ENCODE measurements at regions not wholly inside any gene's neighbourhood (a gene's known extent, or its start where the extent isn't known, plus 50 kb on each side); places are given as distances from the start of the nearest gene placed in this dataset.
"Not testable (repeated sequence)": the region's sequence is repeated elsewhere in the genome, so short reads cannot be mapped to it uniquely, and the experiment has no call there.

DNA sequence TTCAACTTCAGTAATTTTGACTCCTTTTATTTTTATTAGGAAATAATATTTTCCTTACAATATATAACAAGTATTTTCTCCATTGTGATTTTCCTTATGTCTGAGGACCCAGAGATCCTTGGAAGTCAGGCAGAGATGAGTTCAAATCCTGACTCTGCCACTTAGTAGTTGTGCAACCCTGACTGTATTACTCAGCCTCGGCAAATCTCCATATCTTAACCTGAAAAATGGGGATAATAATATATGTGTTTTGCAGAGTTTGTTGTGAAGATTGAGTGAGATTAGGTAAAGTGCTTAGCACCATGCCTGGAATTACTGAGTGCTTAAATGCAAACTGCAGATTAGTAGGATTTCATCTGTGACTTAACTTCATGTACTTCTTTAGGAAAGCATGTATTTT lies 120.5 kb upstream of the KLF14 start:
- TF ChIP-seq, protein P1, sequence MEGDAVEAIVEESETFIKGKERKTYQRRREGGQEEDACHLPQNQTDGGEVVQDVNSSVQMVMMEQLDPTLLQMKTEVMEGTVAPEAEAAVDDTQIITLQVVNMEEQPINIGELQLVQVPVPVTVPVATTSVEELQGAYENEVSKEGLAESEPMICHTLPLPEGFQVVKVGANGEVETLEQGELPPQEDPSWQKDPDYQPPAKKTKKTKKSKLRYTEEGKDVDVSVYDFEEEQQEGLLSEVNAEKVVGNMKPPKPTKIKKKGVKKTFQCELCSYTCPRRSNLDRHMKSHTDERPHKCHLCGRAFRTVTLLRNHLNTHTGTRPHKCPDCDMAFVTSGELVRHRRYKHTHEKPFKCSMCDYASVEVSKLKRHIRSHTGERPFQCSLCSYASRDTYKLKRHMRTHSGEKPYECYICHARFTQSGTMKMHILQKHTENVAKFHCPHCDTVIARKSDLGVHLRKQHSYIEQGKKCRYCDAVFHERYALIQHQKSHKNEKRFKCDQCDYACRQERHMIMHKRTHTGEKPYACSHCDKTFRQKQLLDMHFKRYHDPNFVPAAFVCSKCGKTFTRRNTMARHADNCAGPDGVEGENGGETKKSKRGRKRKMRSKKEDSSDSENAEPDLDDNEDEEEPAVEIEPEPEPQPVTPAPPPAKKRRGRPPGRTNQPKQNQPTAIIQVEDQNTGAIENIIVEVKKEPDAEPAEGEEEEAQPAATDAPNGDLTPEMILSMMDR (IDR thresholded peaks at IDR 0.05; ENCODE audit: borderline replicate concordance, insufficient read depth, low read depth, low read length): no peak
- H3K4me3 ChIP-seq (ENCODE audit: low read depth, low read length): no peak overlapping the region

DNA sequence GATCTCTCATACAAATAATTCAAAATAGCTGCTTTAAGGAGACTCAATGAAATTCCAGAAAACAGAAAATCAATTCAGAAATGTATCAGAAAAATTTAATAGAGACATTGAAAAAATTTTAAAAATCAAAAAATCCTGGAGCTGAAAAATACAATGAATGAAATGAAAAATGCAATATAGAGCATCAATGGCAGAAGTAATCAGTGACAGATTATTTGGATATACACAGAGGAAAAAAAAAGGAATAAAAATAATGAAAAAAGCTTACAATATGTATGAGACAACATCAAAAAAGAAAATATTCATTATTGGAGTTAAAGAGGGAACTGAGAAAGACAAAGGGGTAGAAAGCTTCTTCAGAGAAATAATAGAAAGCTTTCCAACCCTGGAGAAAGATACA lies 122.9 kb upstream of the KLF14 start:
- H3K4me3 ChIP-seq (ENCODE audit: low read depth, low read length): no peak overlapping the region
- TF ChIP-seq, protein P1 (IDR thresholded peaks at IDR 0.05; ENCODE audit: borderline replicate concordance, insufficient read depth, low read depth, low read length): no peak

DNA sequence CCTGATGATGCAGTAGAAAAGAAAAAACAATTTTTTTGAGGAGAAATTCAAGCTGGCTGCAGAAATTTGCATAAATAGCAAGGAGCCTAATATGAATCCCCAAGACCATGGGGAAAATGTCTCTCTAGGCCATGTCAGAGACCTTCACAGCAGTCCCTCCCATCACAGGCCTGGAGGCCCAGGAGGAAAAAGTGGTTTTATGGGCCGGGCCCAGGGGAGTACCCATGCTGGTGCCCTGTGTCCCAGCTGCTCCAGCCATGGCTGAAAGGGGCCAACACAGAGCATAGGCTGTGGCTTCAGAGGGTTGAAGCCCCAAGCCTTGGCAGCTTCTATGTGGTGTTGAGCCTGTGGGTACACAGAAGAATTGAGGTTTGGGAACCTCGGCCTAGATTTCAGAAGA lies 126.8 kb upstream of the KLF14 start:
- H3K4me3 ChIP-seq (ENCODE audit: low read depth, low read length): not testable (repeated sequence)

DNA sequence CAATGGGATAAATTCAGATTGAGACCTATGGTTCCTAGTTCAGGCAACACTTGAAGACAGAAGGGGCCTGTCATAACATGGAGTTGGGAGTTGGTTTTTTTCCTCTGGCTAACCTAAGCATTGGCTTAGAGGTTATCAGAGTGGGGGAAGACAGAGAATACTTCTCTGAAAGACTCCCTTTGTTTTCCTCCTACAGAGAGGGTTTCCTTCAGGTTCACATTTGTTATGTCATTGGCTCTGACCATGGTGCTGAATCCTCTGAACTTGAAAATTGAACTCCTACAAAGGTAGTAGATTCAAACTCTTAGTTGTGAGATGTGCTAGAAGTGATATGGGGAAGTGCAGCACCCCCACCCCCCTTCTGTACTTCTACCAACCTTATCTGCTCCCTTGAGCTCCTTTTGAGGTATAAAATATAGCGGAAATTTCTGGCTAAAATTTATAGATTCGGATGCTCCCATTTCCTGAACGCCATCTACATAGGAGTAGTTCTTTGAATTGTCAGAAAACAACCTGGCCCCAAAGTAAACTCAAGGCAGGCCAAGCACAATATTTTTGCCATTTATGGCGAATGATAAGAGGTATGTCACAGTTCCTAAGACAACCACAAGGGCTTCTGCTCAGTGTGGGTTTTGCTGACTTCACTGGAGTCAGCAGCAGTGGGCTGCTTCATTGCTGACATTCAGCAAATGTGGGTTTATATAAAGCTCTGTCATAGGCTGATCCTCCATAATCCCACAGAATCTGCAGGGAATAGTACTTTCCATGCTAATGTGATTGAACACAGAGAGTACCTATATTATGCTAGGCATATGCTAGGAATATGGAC lies 131.6 kb upstream of the KLF14 start:
- no peak overlapping the region for H3K4me3 ChIP-seq (ENCODE audit: low read depth, low read length)
- TF ChIP-seq, protein P1 (IDR thresholded peaks at IDR 0.05; ENCODE audit: borderline replicate concordance, insufficient read depth, low read depth, low read length): peak; percentile 10; the same call in 1 of the 2 replicates

DNA sequence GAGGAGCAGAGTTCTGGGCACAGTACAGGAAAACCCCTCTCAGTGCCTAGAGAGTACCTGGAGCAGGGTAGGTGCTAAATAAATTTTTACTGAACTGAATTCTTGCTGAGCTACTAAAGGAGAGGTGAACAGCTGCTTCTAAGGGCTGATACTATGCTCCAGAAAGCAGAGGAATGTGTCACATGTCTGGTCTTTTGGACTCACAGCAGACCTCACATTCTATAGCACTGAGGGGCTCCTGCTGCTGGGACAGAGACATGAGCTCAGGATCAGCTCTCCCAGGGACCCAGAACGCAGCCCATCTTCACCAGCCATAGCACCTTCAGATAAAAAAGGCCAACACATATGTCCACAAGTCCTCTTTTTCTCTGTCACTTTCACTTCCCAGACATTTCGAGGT lies 133.0 kb upstream of the KLF14 start:
- no peak overlapping the region for H3K4me3 ChIP-seq (ENCODE audit: low read depth, low read length)
- TF ChIP-seq, protein P1 (IDR thresholded peaks at IDR 0.05; ENCODE audit: borderline replicate concordance, insufficient read depth, low read depth, low read length): no peak

DNA sequence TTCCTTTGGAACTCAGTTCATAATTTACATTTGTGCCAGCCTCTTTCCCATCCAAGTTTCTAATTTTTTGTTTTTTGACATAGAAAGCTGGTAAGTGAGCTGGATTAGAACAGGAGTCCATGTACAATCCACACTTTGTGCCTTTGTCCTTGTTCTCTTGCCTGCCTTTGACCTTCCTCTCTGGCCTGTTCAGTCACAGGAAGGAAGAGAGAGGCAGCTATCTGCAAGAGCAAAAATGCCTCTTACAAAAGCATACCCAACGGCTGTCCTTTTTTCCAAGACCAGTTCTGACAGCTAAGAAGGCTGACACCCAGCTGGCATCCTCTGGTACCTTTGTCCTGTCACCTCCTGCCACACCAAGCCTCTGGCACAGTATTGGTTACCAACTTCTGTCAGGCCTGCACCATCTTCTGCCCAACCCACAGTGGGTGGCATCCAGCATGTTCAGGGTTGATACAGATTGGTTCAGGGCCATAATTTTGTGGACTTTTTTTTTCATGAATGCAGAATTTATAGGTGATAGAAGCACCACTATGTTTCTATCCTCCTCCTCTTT lies 133.7 kb upstream of the KLF14 start:
- TF ChIP-seq, protein P1 (IDR thresholded peaks at IDR 0.05; ENCODE audit: borderline replicate concordance, insufficient read depth, low read depth, low read length): no peak
- H3K4me3 ChIP-seq (ENCODE audit: low read depth, low read length): no peak overlapping the region

DNA sequence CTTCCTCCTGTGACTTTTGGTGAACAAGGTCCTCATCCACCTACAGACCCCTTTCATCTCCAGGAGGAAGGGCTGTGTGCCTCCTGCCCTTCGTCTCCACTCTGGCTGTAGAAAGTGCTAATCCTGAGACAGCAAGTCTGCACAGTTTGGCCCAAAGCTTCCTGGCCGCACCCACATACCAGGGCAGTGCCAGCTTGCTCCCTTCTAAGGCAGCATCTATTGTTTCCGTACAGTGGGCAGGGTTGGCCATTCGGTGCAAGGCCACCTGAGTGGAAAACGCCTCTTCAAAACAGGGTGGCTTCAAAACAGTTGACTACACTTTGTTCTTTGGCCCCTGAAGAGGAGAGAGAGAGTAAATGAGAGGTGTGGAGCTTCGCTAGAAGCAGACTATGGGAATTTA lies 134.1 kb upstream of the KLF14 start:
- TF ChIP-seq, protein P1 (IDR thresholded peaks at IDR 0.05; ENCODE audit: borderline replicate concordance, insufficient read depth, low read depth, low read length): no peak
- no peak overlapping the region for H3K4me3 ChIP-seq (ENCODE audit: low read depth, low read length)
